ENCODE measurements at regions not wholly inside any gene's neighbourhood (a gene's known extent, or its start where the extent isn't known, plus 50 kb on each side); places are given as distances from the start of the nearest gene placed in this dataset.
"Not testable (repeated sequence)": the region's sequence is repeated elsewhere in the genome, so short reads cannot be mapped to it uniquely, and the experiment has no call there.

GRCh38 chrX:114040111-114040510, 543.8 kb upstream of the HTR2C start:
- TF ChIP-seq CTCF (IDR thresholded peaks at IDR 0.05); POLR2A (IDR thresholded peaks at IDR 0.05); POLR2AphosphoS5 (IDR thresholded peaks at IDR 0.05); EP300 (IDR thresholded peaks at IDR 0.05; ENCODE audit: low read depth): not testable (repeated sequence)
